GM19372 (cell line): ENCODE measurements at regions not wholly inside any gene's neighbourhood (a gene's known extent, or its start where the extent isn't known, plus 50 kb on each side); places are given as distances from the start of the nearest gene placed in this dataset.

Experiments
- ATAC-seq: cut with Tn5 transposase; IDR thresholded peaks from one replicate; pipeline ENCODE4 v1.9.1; 2021; ENCODE audit warnings: mild to moderate bottlenecking, low read depth, moderate library complexity; ENCODE audit not compliant: unreplicated experiment

- no peak for ATAC-seq
Observed at GRCh38 chr18:40546875-40547274, 1408.2 kb upstream of the PIK3C3 start.

GRCh38 chr18:40534723-40535122 lies 1420.3 kb upstream of the PIK3C3 start:
- no peak for ATAC-seq

- ATAC-seq = no peak
Observed at GRCh38 chr18:40532046-40532445, 1423.0 kb upstream of the PIK3C3 start.

GRCh38 chr18:40531051-40531450 lies 1424.0 kb upstream of the PIK3C3 start:
- no peak for ATAC-seq

- ATAC-seq = no peak
Observed at GRCh38 chr18:40529478-40529877, 1425.6 kb upstream of the PIK3C3 start.

GRCh38 chr18:40524881-40525280 lies 1430.2 kb upstream of the PIK3C3 start:
- ATAC-seq = no peak

- no peak for ATAC-seq
Observed at GRCh38 chr18:40523287-40523686, 1431.7 kb upstream of the PIK3C3 start.

- ATAC-seq = no peak
Observed at GRCh38 chr18:40501026-40501425, 1454.0 kb upstream of the PIK3C3 start.

GRCh38 chr18:40494603-40495002 lies 1460.4 kb upstream of the PIK3C3 start:
- no peak for ATAC-seq

GRCh38 chr18:40493316-40493715 lies 1461.7 kb upstream of the PIK3C3 start:
- ATAC-seq = no peak

- ATAC-seq = no peak
Observed at GRCh38 chr18:40489301-40489700, 1465.7 kb upstream of the PIK3C3 start.

- no peak for ATAC-seq
Observed at GRCh38 chr18:40485318-40485717, 1469.7 kb upstream of the PIK3C3 start.

- no peak for ATAC-seq
Observed at GRCh38 chr18:40473221-40474029, 1481.6 kb upstream of the PIK3C3 start.

- no peak for ATAC-seq
Observed at GRCh38 chr18:40470723-40471122, 1484.3 kb upstream of the PIK3C3 start.

- no peak for ATAC-seq
Observed at GRCh38 chr18:40469851-40470250, 1485.2 kb upstream of the PIK3C3 start.

- ATAC-seq = no peak
Observed at GRCh38 chr18:40469316-40469715, 1485.7 kb upstream of the PIK3C3 start.

- ATAC-seq = no peak
Observed at GRCh38 chr18:40464032-40464431, 1491.0 kb upstream of the PIK3C3 start.

- no peak for ATAC-seq
Observed at GRCh38 chr18:40453903-40454302, 1501.1 kb upstream of the PIK3C3 start.

GRCh38 chr18:40452599-40452998 lies 1502.4 kb upstream of the PIK3C3 start:
- ATAC-seq = no peak

GRCh38 chr18:40450751-40451150 lies 1504.3 kb upstream of the PIK3C3 start:
- ATAC-seq = no peak

GRCh38 chr18:40447820-40448219 lies 1507.2 kb upstream of the PIK3C3 start:
- ATAC-seq = no peak

GRCh38 chr18:40440088-40440487 lies 1514.9 kb upstream of the PIK3C3 start:
- ATAC-seq = no peak

GRCh38 chr18:40437517-40437916 lies 1517.5 kb upstream of the PIK3C3 start:
- no peak for ATAC-seq
